Liver (tissue), 3 donors: ENCODE measurements at regions not wholly inside any gene's neighbourhood (a gene's known extent, or its start where the extent isn't known, plus 50 kb on each side); places are given as distances from the start of the nearest gene placed in this dataset.

ENCODE experiments used
- EGR1 ChIP-seq, 2 donors: IDR thresholded peaks; 2 replicates each; pipeline ENCODE4 v1.6.1; 2016 to 2018; ENCODE audit warnings: antibody characterized with exemption in 2 of 2, low read depth in 2 of 2
- HNF4G ChIP-seq: IDR thresholded peaks from 2 replicates; pipeline ENCODE4 v1.6.1; 2016; ENCODE audit warnings: antibody characterized with exemption
- NR2F2 ChIP-seq: IDR thresholded peaks from 2 replicates; pipeline ENCODE4 v1.6.1; 2016; ENCODE audit warnings: antibody characterized with exemption
- RAD21 ChIP-seq, 2 donors: IDR thresholded peaks; 2 replicates each; pipeline ENCODE4 v1.6.1; 2016; ENCODE audit warnings: antibody characterized with exemption in 2 of 2, mild to moderate bottlenecking in 2 of 2
- SP1 ChIP-seq: IDR thresholded peaks from 2 replicates; pipeline ENCODE4 v1.6.1; 2018; ENCODE audit warnings: antibody characterized with exemption, mild to moderate bottlenecking
- TAF1 ChIP-seq: conservative IDR thresholded peaks from 2 replicates; pipeline ENCODE4 v1.6.1; 2016; ENCODE audit warnings: antibody characterized with exemption, mild to moderate bottlenecking
- YY1 ChIP-seq: IDR thresholded peaks from 2 replicates; pipeline ENCODE4 v1.6.1; 2016; ENCODE audit warnings: antibody characterized with exemption, mild to moderate bottlenecking
- TF ChIP-seq, protein P1 (sequence below): IDR thresholded peaks from 2 replicates; pipeline ENCODE4 v1.6.1; 2016; ENCODE audit warnings: antibody characterized with exemption
- TF ChIP-seq, protein P2 (sequence below): fragments of 150-350 bp; IDR thresholded peaks from 2 replicates; pipeline ENCODE4 v1.5.1; 2017; ENCODE audit warnings: improper control_type of control experiment, low read depth, low read length; ENCODE audit not compliant: missing input control
- TF ChIP-seq, protein P3 (sequence below): IDR thresholded peaks from 2 replicates; pipeline ENCODE4 v1.6.1; 2016; ENCODE audit warnings: antibody characterized with exemption, mild to moderate bottlenecking
- TF ChIP-seq, protein P4 (sequence below): IDR thresholded peaks from 2 replicates; pipeline ENCODE4 v1.6.1; 2016; ENCODE audit warnings: antibody characterized with exemption
- donor health status: healthy.
- donor health status: healthy.

DNA sequence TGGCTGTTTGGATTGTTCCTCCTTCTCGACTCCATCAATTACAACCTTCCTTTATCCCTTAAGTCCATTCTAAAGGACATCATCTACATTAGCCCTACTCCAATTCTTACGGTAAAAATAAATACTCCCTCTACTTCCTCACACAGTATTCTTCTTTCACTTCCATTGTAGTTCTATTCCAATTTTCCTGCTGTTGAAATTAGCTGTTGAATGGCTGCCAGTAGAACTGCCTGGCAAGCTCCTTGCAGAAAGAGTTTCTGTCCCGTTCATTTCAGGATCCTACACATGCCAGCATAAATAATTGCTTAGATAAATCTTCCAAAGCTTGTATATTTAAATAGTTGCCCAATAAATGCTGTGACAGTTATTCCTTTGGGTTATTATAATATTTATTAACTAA lies 459.3 kb upstream of the TRIB2 start:
- TF ChIP-seq, protein P1, sequence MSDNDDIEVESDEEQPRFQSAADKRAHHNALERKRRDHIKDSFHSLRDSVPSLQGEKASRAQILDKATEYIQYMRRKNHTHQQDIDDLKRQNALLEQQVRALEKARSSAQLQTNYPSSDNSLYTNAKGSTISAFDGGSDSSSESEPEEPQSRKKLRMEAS: no peak
- TF ChIP-seq TAF1 (no peak), EGR1 (IDR thresholded peaks at IDR 0.05; ENCODE audit: low read depth in 2 of 2) (no peak), SP1 (no peak), NR2F2 (no peak), YY1 (no peak), RAD21 (IDR thresholded peaks at IDR 0.05) (no peak), HNF4G (no peak)
- TF ChIP-seq, protein P2, sequence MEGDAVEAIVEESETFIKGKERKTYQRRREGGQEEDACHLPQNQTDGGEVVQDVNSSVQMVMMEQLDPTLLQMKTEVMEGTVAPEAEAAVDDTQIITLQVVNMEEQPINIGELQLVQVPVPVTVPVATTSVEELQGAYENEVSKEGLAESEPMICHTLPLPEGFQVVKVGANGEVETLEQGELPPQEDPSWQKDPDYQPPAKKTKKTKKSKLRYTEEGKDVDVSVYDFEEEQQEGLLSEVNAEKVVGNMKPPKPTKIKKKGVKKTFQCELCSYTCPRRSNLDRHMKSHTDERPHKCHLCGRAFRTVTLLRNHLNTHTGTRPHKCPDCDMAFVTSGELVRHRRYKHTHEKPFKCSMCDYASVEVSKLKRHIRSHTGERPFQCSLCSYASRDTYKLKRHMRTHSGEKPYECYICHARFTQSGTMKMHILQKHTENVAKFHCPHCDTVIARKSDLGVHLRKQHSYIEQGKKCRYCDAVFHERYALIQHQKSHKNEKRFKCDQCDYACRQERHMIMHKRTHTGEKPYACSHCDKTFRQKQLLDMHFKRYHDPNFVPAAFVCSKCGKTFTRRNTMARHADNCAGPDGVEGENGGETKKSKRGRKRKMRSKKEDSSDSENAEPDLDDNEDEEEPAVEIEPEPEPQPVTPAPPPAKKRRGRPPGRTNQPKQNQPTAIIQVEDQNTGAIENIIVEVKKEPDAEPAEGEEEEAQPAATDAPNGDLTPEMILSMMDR: no peak
- TF ChIP-seq, protein P3, sequence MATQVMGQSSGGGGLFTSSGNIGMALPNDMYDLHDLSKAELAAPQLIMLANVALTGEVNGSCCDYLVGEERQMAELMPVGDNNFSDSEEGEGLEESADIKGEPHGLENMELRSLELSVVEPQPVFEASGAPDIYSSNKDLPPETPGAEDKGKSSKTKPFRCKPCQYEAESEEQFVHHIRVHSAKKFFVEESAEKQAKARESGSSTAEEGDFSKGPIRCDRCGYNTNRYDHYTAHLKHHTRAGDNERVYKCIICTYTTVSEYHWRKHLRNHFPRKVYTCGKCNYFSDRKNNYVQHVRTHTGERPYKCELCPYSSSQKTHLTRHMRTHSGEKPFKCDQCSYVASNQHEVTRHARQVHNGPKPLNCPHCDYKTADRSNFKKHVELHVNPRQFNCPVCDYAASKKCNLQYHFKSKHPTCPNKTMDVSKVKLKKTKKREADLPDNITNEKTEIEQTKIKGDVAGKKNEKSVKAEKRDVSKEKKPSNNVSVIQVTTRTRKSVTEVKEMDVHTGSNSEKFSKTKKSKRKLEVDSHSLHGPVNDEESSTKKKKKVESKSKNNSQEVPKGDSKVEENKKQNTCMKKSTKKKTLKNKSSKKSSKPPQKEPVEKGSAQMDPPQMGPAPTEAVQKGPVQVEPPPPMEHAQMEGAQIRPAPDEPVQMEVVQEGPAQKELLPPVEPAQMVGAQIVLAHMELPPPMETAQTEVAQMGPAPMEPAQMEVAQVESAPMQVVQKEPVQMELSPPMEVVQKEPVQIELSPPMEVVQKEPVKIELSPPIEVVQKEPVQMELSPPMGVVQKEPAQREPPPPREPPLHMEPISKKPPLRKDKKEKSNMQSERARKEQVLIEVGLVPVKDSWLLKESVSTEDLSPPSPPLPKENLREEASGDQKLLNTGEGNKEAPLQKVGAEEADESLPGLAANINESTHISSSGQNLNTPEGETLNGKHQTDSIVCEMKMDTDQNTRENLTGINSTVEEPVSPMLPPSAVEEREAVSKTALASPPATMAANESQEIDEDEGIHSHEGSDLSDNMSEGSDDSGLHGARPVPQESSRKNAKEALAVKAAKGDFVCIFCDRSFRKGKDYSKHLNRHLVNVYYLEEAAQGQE: no peak
- TF ChIP-seq, protein P4, sequence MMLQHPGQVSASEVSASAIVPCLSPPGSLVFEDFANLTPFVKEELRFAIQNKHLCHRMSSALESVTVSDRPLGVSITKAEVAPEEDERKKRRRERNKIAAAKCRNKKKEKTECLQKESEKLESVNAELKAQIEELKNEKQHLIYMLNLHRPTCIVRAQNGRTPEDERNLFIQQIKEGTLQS: no peak
